Caco-2 (cell line): ENCODE measurements at regions not wholly inside any gene's neighbourhood (a gene's known extent, or its start where the extent isn't known, plus 50 kb on each side); places are given as distances from the start of the nearest gene placed in this dataset.

Experiments used
- BruUV-seq: library from RNA; stranded (reverse); fragments of 400-500 nt; replicated peaks from 2 replicates; lab custom pipeline; 2021; lab: Mats Ljungman, UMichigan
- CTCF ChIA-PET: fragments of 300-600 bp; sonication (Branson Sonifier 250); formaldehyde crosslinking; loops from one replicate; lab custom pipeline; 2022; ENCODE audit warnings: antibody characterized with exemption; lab: Charles Lee
- POLR2A ChIA-PET: fragments of 300-600 bp; sonication (Branson Sonifier 250); formaldehyde crosslinking; loops from one replicate; lab custom pipeline; 2022; ENCODE audit warnings: antibody characterized with exemption; lab: Charles Lee
- DNase-seq, 2 experiments: peaks; one replicate each; pipeline versions ENCODE4 v3.0.0 to v3.0.0-alpha.2; 2020 to 2022
- H3K27me3 ChIP-seq: replicated peaks from 2 replicates; pipeline ENCODE4 v1.6.0; 2011; ENCODE audit warnings: low read length; ENCODE audit not compliant: control insufficient read depth, insufficient read depth
- H3K36me3 ChIP-seq: 2 replicates; pipeline ENCODE4 v1.5.1; 2011; ENCODE audit warnings: low read length; ENCODE audit not compliant: control insufficient read depth, insufficient read depth
- H3K4me1 ChIP-seq: fragments of 250-450 bp; sonication (Bioruptor Pico); 2 replicates; pipeline ENCODE4 v1.5.1; 2020; ENCODE audit warnings: mild to moderate bottlenecking
- H3K4me3 ChIP-seq: 2 replicates; pipeline ENCODE4 v1.5.1; 2011; ENCODE audit warnings: low read depth, mild to moderate bottlenecking, control low read depth, low read length
- H3K9me3 ChIP-seq: fragments of 250-450 bp; sonication (Bioruptor Pico); 2 replicates; pipeline ENCODE4 v1.5.1; 2020; ENCODE audit warnings: mild to moderate bottlenecking, moderate library complexity
- H3K27ac Mint-ChIP-seq: one replicate; pipeline ENCODE4 v1.8.0; 2022; ENCODE audit warnings: mixed read lengths; ENCODE audit not compliant: unreplicated experiment
- H3K27me3 Mint-ChIP-seq: one replicate; pipeline ENCODE4 v1.8.0; 2022; ENCODE audit warnings: mixed read lengths; ENCODE audit not compliant: insufficient read depth, unreplicated experiment
- H3K36me3 Mint-ChIP-seq: one replicate; pipeline ENCODE4 v1.8.0; 2022; ENCODE audit warnings: mild to moderate bottlenecking, mixed read lengths; ENCODE audit not compliant: insufficient read depth, unreplicated experiment
- H3K4me1 Mint-ChIP-seq: one replicate; pipeline ENCODE4 v1.8.0; 2022; ENCODE audit warnings: low read depth, mixed read lengths; ENCODE audit not compliant: unreplicated experiment
- H3K4me3 Mint-ChIP-seq: one replicate; pipeline ENCODE4 v1.8.0; 2022; ENCODE audit warnings: mild to moderate bottlenecking, moderate library complexity, mixed read lengths; ENCODE audit not compliant: unreplicated experiment
- H3K9me3 Mint-ChIP-seq: one replicate; pipeline ENCODE4 v1.8.0; 2022; ENCODE audit warnings: mixed read lengths; ENCODE audit not compliant: unreplicated experiment
- CTCF ChIP-seq, 2 experiments: fragments of 200-600 bp in 1 of 2; IDR thresholded peaks; 1 replicate in 1 of 2; 2 replicates in 1 of 2; pipeline versions ENCODE4 v1.5.1 to v1.8.0; 2011 to 2022; ENCODE audit warnings: antibody characterized with exemption in 1 of 2, control low read depth in 1 of 2, inconsistent platforms in 1 of 2, low read depth in 1 of 2, low read length in 1 of 2, mild to moderate bottlenecking in 1 of 2, moderate library complexity in 1 of 2; ENCODE audit not compliant: insufficient read depth in 1 of 2, severe bottlenecking in 1 of 2, unreplicated experiment in 1 of 2
- intact Hi-C: fragments of 100-400 bp; cut with micrococcal nuclease; formaldehyde crosslinking; loops from one replicate; pipeline ENCODE4 v1.10.0; 2022; ENCODE audit not compliant: unreplicated experiment

DNA sequence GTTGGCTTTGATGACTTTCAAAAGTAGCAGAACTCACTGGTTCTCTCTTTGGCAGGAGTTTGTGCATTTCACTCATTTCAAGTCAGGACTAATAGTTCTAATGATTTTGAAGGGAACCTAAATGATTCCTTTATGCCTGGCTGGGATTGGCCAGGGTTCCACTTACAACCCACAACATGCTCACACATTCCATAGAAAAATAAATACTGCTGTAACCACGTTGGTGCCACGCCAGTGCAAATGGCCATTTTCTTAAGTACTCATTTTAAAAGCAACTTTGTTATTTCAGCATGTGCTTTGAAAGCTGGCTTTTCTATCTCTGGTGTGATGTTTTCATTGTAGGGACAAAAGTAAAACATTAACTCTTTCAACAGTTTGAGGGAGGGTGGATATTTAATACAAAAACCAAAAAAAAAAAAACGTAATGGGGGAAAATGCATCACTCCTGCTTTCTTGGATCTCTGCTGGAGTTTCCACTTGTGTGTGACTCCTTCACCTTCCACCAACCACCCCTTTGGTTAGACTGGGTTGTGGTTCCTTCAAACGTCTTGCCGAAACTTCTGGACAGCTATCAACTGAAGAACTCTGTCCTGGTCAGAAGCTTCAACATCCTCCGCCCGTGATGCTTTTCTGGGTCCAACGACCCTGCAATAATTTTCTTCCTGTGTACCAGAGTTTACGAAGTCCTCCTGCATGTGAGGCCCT is 300.4 kb upstream of the RUNX1 start:
- no TSS peak for BruUV-seq
- Mint-ChIP-seq H3K27me3 (peaks cover 2% of the 10 kb centered on the region), H3K4me3 (no peak overlapping the region), H3K9me3 (peaks cover 17% of the 10 kb centered on the region), H3K36me3 (no peaks in the 10 kb centered on the region), H3K4me1 (no peaks in the 10 kb centered on the region), H3K27ac (no peak overlapping the region)
- Histone ChIP-seq H3K27me3 (no peaks in the 10 kb centered on the region), H3K4me3 (no peak overlapping the region), H3K9me3 (no peaks in the 10 kb centered on the region), H3K4me1 (no peaks in the 10 kb centered on the region), H3K36me3 (no peaks in the 10 kb centered on the region)
- no peak for TF ChIP-seq CTCF (IDR thresholded peaks at IDR 0.05; ENCODE audit: insufficient read depth in 1 of 2, low read depth in 1 of 2, low read length in 1 of 2, severe bottlenecking in 1 of 2, unreplicated experiment in 1 of 2)
- CTCF ChIA-PET, result no interaction called here
- POLR2A ChIA-PET, result no interaction called here
- intact Hi-C loops, result no loop called here
- no peak for DNase-seq

DNA sequence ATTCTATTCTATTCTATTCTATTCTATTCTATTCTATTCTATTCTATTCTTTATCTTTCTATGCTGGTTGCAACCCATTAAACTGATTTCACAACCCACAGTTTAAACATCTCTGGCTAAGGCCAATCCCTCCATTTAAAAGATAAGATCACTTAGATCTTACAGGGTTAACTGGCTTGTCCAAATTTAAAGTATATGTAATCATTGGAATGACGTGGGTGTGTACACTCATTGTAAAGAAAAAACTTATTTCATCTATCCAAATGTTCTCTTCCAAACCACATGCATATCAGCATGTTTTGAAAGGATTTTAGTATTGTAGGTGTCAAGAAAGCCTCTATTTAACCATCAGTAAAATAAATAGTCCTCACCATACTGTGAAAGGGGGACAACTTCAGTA is 299.6 kb upstream of the RUNX1 start:
- CTCF ChIA-PET, result no interaction called here
- no peak for TF ChIP-seq CTCF (IDR thresholded peaks at IDR 0.05; ENCODE audit: insufficient read depth in 1 of 2, low read depth in 1 of 2, low read length in 1 of 2, severe bottlenecking in 1 of 2, unreplicated experiment in 1 of 2)
- Mint-ChIP-seq H3K27ac (no peak overlapping the region), H3K4me1 (no peaks in the 10 kb centered on the region), H3K4me3 (no peak overlapping the region), H3K9me3 (peaks cover 17% of the 10 kb centered on the region), H3K36me3 (no peaks in the 10 kb centered on the region), H3K27me3 (peaks cover 2% of the 10 kb centered on the region)
- DNase-seq, result no peak
- Histone ChIP-seq H3K4me1 (no peaks in the 10 kb centered on the region), H3K36me3 (no peaks in the 10 kb centered on the region), H3K27me3 (no peaks in the 10 kb centered on the region), H3K4me3 (no peak overlapping the region), H3K9me3 (no peaks in the 10 kb centered on the region)
- no TSS peak for BruUV-seq
- intact Hi-C loops, result no loop called here
- POLR2A ChIA-PET, result no interaction called here

DNA sequence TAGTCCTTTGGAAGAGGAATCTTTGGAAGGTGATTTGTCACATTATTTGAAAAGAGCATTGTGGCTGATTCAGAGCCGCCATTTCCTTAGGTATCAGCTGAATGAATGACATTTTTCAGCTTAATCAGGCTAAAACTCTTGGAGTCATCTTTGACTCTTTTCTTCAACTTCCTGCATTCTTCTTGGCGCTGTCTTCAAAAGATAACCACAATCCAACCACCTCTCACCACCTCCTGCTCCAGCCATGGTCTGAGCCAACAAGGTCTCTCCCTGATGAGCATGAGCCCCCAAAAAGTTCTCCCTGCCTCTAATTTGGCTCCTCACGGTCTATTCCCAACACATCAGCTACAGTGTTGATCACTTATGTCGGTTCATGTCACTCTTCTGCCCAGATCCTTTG is 297.6 kb upstream of the RUNX1 start:
- Mint-ChIP-seq H3K9me3 (peaks cover 17% of the 10 kb centered on the region), H3K4me1 (no peaks in the 10 kb centered on the region), H3K27me3 (peaks cover 2% of the 10 kb centered on the region), H3K4me3 (no peak overlapping the region), H3K36me3 (no peaks in the 10 kb centered on the region), H3K27ac (no peak overlapping the region)
- Histone ChIP-seq H3K36me3 (no peaks in the 10 kb centered on the region), H3K4me3 (no peak overlapping the region), H3K4me1 (no peaks in the 10 kb centered on the region), H3K9me3 (no peaks in the 10 kb centered on the region), H3K27me3 (no peaks in the 10 kb centered on the region)
- BruUV-seq, result no TSS peak
- intact Hi-C loops, result no loop called here
- POLR2A ChIA-PET, result no interaction called here
- no peak for TF ChIP-seq CTCF (IDR thresholded peaks at IDR 0.05; ENCODE audit: insufficient read depth in 1 of 2, low read depth in 1 of 2, low read length in 1 of 2, severe bottlenecking in 1 of 2, unreplicated experiment in 1 of 2)
- no peak for DNase-seq
- CTCF ChIA-PET, result no interaction called here
